HG02623 (cell line): ENCODE measurements at regions not wholly inside any gene's neighbourhood (a gene's known extent, or its start where the extent isn't known, plus 50 kb on each side); places are given as distances from the start of the nearest gene placed in this dataset.

Experiments used
- ATAC-seq: cut with Tn5 transposase; IDR thresholded peaks from one replicate; pipeline ENCODE4 v1.9.1; 2021; ENCODE audit warnings: moderate library complexity; ENCODE audit not compliant: unreplicated experiment

- no peak for ATAC-seq
These were observed 585.1 kb downstream of the IRX1 start for GRCh38 chr5:4180703-4181102.

DNA sequence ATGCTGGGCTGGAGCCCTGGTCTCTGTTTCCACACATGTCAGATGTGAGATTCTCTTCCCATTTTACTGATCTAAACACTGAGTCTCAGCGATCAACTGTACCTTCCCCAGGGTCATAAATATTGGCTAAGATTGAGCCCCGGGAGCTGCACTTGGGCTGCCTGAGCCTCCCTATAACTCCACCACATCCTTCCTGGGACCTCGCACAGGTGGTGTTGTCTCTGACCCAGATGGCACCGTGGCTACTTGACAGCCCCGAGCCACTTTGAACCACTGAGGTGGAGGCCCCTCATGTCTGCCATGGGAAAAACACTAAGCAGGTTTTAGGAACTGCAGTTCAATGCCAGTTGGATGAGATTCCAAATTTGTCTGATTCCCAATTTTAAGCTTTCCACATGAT lies 586.5 kb downstream of the IRX1 start:
- no peak for ATAC-seq

DNA sequence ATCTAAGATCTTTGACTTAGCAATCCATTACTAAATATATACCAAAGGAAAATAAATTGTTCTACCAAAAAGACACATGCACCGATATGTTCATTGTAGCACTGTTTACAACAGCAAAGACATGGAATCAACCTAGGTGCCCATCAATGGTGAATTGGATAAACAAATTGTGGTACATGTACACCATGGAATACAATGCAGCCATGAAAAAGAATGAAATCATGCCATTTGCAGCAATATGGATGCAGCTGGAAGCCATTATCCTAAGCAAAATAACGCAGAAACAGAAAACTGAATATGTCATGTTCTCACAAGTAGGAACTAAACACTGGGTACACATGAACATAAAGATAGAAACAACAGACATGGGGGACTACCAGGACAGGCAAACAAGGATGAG lies 589.5 kb downstream of the IRX1 start:
- ATAC-seq = no peak

DNA sequence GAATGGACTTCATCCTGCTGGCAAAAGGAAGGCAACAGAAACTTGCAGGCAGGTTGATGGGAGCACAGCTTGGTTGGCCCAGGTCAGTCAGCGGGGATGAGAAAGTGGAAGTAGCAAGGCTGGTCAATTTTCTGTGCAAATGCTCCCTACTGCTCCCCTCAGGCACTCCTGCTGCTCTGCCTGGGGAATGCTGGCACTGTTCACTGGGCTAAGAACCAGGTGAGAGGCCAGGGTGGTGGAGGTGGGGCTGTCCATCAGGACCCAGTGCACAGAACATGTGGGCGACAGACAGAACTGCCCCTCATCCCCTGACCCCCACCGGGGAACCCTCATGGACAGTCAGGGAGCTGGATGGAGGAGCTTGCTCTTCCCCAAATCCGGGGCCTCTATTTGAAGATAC lies 593.1 kb downstream of the IRX1 start:
- ATAC-seq = no peak

GRCh38 chr5:4189317-4189716 lies 593.7 kb downstream of the IRX1 start:
- no peak for ATAC-seq

GRCh38 chr5:4191041-4191440 lies 595.4 kb downstream of the IRX1 start:
- ATAC-seq = no peak

DNA sequence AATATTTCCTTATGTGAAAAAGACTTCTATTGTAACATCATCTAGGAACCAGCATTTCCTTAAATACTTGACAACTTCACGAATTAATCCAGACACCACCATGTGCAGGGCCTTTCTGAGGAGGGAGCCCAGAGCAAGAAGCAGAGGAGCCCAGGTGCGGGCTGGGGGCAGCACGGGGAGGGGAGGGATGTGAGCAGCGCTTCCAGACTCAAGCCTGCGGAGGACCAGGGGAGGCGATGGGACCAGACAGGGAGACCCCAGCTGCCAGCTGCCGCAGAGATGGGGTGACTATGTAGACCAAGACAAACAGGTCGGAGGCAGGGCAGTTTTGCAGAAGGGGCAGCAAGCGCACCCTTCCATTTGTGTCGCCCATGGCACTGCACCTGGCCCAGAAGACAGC lies 596.1 kb downstream of the IRX1 start:
- ATAC-seq = no peak

GRCh38 chr5:4192111-4192510 lies 596.5 kb downstream of the IRX1 start:
- ATAC-seq = no peak

- ATAC-seq = no peak
These were observed 601.1 kb downstream of the IRX1 start for GRCh38 chr5:4196744-4197143.

DNA sequence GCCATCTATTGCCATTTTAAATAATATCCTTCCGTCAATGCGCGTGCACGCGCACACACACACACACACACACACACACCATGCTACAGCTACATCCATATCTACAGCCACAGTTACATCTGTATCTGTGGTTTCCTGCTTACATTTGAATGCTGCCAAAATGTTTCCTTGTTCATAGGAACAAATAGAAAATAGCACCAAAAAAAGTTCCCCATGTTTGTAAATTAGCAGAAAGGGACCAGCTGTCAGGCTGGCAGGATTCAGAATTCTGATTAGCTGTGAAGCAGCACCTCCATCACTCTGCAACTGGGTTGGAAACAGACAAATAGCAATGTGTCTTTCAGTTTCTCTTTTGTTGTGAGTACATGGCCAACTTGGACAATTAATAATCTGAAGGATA lies 601.5 kb downstream of the IRX1 start:
- ATAC-seq = no peak

- ATAC-seq = no peak
These were observed 602.8 kb downstream of the IRX1 start for GRCh38 chr5:4198461-4198860.

DNA sequence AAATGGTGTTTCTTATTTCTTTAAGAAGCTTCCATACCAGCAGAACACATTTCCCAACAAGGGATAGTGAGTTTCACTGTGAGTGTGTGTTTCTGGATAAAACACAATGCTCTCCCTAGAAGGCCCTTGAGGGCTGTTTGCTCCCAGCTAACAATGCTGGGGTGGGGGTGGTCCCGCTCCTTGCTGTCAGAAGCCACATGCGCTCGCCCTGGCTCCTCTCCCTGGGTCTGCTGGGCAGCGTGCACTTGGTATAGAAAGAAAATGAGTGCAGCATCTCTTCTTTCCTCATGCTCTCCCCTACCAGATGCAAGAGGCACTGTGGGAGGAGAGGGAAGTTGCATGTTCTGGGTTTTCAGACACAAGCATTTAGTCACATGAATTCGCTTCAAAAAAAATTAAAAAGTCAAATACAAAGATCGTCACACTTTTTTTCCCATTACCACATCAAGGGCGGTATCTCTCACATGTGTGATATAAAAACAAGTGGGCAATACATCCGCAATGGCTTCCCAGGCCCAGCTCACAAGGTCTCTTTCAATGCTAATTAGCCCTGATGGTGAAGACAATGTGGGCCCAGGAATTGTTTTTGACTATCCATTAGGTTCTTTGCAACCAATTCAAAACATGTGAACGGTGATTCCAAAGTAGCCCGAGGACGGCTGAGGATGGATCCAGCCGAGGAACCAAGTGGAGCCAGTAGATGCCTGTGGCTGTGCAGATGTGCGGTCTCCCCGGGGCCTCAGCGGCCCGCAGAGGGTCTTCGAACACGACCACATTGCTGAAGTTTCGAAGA lies 603.6 kb downstream of the IRX1 start:
- no peak for ATAC-seq

DNA sequence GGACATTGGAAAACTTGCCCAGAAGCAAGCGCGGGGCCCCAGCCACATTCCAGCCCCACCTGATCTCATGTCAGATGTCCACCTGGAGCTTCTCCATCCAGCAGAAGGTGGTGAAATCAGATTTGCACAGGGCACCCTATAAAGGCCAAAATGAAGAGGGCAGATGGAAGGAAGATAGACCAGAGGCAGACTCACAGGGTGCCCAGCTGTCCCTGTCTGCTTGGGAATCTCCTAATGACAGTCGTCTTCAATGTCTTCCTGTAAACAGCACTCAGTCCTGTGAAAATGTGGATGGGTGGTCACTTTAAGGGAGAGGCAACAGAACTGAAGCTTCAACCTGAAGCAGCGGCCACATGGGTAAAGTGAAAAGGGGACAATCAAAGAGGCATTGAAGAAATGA lies 607.5 kb downstream of the IRX1 start:
- ATAC-seq = no peak

DNA sequence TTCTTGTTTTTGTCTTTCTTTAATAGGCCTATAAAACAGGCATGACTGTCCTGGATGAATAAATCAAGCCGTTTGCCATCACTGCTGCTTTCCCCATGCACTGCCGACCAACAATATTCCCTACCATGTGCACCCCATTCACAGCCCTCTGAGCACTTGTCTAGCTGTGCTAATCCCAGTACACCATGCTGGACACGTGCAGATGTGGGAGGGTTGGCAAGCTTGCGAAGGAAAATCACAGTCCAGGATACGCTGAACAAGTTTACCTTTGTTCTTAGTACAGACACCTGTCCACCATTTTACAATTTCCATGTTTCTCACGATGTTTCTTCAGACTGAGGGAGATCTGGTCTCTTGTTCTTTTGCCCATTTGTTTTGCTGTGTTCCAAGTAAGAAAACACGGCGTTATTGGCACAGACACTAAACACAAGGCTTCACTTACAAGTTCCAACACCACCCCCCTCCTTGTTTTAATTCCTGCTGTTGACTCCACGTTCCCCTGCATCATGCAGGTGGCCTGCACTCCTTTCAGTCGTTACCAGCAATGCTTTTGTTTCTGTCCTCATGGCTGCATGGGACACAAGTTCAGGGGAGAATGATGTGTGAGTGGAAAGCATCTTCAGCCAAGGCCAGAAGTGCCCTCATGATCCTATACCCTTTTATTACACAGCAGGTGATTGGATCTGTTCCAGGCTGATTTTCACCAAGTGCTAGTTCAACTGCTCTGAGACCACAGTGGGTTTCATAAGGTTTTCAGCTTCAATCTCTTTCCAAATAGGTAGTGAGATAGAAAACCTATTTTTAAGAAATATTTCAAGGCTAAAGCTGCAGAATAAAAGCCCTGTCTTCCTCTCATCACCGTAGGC lies 608.9 kb downstream of the IRX1 start:
- no peak for ATAC-seq

GRCh38 chr5:4205398-4205797 lies 609.8 kb downstream of the IRX1 start:
- ATAC-seq = no peak

DNA sequence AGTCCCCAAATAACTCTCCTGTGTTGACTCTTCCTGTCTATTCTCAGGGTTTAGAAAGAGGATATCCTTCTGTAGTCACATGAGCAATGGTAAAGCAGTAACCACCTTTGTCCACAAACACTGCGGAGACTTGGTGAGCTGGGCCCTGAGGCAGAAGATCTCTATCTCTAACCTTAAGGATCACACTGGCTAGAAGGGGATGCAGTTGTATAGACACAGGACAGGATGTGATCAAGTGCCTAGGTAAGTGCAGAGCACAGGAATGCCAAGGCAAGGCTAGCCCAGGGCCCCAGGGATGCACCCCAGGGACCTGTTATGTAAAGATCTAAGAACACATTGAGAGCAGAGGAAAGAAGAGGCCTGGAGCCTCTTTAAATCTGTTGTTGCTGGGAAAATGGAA lies 610.5 kb downstream of the IRX1 start:
- ATAC-seq = no peak

DNA sequence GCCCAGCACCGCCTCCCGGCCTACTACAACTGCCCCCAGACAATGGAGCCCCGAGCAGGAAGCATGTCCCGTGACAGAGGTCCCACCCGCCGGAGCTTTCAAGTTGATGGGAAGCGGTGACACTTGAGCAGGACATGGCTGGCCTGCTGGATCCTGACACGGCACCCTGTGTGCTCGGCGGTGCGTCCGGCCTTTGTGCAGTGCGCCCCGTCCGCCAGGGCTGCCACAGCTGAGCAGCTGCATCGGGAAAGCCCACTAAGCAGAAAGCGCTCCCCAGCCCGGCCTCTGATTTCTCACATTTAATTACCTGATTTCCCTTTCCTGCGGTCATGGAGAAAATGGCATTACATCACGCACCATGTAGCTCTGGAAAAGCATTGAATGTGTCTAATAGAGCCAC lies 611.9 kb downstream of the IRX1 start:
- no peak for ATAC-seq

DNA sequence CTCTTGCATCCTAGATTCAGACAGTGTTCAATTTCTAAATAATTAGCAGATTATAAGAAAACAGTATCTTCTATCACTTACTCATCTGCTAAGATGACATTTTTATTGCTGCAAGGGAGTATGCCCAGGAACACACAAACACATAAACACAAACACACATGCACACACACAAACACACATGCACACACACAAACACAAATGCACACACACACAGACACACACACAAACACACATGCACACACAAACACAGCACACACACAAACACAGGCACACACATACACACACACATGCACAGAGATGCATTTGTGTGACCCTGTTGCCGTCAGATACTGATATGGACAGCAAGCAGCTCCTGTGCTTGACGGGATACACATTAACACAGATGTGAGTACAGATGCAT lies 612.9 kb downstream of the IRX1 start:
- ATAC-seq = no peak

DNA sequence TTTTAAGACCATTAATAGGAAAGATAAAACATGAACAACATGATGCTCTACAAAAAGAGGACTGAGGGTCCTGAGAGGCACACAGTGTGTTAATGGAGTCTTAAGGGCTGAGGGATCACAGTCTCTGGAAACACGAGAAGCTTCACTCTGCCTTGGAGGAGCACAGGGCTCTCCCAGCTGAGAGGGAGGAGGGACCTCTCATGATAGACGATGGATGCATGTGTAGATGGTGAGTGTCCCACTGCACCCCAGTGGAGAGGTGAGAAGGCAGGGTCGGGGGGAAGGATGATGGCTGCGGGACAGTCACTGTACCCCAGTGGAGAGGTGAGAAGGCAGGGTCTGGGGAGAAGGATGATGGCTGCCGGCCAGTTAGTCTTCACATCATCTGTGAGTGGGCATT lies 613.4 kb downstream of the IRX1 start:
- no peak for ATAC-seq

DNA sequence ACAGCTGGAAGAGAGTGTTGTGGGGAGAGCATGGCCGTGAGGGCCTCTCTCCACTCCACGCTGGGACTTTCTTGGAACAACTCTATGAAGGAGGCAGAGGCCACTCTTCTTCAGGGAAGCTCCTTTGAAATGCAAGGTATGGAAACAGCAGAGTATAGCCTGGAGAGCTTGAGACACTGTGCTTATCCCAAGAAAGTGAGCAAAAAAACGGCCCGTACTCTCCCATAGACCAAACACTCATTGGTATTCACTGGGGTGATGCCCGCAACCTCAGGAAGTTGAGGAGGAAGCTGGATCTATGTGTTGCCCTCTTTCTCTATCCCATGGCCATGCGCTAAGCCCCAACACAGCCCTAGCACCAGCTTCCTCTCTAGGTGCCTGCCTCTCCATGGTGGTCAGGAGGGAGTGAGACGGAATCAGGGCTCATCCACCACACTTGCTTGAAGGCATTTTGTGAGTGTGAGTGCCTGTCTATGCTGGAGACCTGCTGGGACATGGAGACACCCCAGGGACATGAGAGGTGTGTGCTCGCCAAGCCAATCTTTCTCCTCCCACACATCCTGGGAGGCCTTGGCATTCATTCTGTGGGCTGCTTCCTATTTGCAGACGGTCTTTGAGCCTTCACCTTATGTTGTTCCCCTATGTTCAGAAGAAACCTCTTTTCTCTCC lies 616.6 kb downstream of the IRX1 start:
- ATAC-seq = no peak

GRCh38 chr5:4212981-4213819 lies 617.6 kb downstream of the IRX1 start:
- ATAC-seq = no peak
